ENCODE measurements at regions not wholly inside any gene's neighbourhood (a gene's known extent, or its start where the extent isn't known, plus 50 kb on each side); places are given as distances from the start of the nearest gene placed in this dataset.

DNA sequence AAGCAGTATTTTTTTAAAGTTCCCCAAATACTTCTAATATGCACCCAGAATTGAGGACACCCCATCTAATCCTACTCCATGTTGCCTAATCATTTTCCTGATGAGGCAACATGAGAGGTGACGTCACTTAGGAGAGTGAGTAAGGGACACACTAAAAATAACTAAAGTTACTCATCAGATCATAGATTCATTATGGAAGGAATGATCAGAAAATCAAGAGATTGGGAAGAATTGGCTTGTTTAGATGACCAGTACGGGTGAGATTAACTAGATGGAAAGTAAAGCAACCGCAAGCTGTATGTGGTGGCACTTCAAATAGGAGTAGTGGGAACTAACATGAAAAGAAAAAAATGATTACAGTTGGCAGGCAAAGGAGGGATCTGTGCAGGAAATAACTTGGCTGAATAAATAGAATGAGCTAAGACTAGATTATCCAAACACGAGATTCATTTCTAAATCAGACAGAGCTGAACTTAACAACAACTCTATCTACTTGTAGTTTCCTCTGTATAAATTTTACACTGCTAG lies 61.4 kb upstream of the CXADR start:
- DNase-seq (ENCODE audit: low read depth in 1 of 2, low spot score in 1 of 2): no peak
- TF ChIP-seq JUND (IDR thresholded peaks at IDR 0.05; ENCODE audit: low read depth): no peak
- in situ Hi-C loops (cut with HindIII; ENCODE audit: low pct_unique_long_range_greater_than_20kb, low sequenced_read_pairs): no loop called here

DNA sequence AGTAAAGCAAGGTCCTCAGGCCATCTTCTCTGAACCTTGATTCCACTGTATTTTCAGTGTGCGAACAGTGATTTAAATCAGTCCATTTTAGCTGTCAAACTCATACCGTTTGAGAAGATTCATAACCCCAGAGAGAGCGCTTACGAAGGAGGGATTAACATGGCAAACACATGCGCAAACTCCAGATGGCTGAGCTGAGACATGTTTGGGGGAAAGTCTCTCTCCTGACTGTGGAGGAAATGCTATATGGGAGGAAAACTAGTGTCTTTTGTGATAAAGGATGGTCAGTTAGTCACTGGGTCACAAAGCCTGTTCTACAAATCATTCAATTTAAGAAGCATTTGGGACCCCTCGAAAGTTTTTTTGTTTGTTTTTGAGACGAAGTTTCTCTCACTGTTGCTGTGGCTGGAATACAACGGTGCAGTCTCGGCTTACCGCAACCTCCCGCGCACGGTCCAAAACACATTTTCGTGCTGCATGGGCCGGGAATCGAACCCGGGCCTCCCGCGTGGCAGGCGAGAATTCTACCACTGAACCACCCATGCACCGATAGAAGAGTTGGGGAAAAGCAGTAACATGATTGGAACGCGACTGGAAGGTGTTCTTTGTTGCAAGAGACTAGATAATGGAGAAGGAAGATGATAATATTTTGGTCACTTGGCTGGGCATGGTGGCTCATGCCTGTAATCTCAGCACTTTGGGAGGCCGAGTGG lies 58.4 kb upstream of the CXADR start:
- DNase-seq (ENCODE audit: low read depth in 1 of 2, low spot score in 1 of 2): peak in 1 of 2 experiments; percentile 87
- in situ Hi-C loops (cut with HindIII; ENCODE audit: low pct_unique_long_range_greater_than_20kb, low sequenced_read_pairs): no loop called here
- no peak for TF ChIP-seq JUND (IDR thresholded peaks at IDR 0.05; ENCODE audit: low read depth)

DNA sequence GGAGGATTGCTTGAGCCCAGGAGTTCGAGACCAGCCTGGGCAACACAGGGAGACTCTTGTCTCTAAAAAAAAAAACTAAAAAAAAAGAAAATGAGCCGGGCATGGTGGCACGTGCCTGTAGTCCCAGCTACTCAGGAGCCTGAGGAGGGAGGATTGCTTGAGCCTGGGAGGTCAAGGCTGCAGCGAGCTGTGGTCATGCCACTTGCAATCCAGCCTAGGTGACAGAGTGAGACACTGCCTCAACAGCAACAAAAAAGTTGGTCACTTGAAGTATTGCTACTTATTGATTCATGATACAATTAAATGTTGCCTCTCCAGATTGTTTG lies 57.9 kb upstream of the CXADR start:
- in situ Hi-C loops (cut with HindIII; ENCODE audit: low pct_unique_long_range_greater_than_20kb, low sequenced_read_pairs): no loop called here

DNA sequence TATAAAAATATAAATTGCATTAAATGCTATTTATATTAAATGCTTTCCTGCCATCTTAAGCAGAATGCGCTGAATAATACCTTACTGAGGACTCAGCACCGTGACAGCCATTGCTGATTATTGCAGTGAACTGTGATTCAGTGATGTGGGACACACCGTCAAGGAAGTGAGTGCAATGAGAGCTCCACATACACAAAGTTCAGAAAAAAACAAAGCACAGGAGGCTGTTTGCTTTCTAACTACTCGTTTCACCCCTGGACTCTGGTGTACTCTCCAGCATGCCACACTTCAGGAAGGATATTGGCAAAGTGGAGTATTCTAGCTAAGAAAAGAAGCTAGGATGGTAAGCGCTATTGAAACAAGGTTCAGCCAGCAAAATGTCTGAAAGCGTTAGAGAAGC lies 57.4 kb upstream of the CXADR start:
- DNase-seq (ENCODE audit: low read depth in 1 of 2, low spot score in 1 of 2): no peak
- in situ Hi-C loops (cut with HindIII; ENCODE audit: low pct_unique_long_range_greater_than_20kb, low sequenced_read_pairs): no loop called here
- no peak for TF ChIP-seq JUND (IDR thresholded peaks at IDR 0.05; ENCODE audit: low read depth)

More for the DNA sequence above, 57.9 kb upstream of the CXADR start:
- no peak for DNase-seq (ENCODE audit: low read depth in 1 of 2, low spot score in 1 of 2)
- TF ChIP-seq JUND (IDR thresholded peaks at IDR 0.05; ENCODE audit: low read depth): no peak

DNA sequence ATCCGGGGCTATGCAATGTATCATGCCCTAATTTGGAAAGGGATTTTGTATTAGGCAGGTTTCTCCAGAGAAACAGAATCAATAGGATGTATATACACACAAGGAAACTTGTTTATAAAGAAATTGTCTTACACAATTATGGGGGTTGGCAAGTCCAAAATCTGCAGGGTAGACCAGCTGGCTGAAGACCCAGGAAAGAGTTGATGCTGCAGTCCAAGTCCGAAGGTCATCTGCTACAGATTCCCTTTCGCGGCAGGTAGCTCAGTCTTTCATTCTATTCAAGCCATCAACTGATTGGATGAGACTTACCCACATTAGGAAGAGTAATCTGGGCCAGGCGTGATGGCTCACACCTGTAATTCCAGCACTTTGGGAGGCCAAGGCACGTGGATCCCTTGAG lies 54.6 kb upstream of the CXADR start:
- TF ChIP-seq JUND (IDR thresholded peaks at IDR 0.05; ENCODE audit: low read depth): no peak
- DNase-seq (ENCODE audit: low read depth in 1 of 2, low spot score in 1 of 2): no peak
- in situ Hi-C loops (cut with HindIII; ENCODE audit: low pct_unique_long_range_greater_than_20kb, low sequenced_read_pairs): no loop called here

DNA sequence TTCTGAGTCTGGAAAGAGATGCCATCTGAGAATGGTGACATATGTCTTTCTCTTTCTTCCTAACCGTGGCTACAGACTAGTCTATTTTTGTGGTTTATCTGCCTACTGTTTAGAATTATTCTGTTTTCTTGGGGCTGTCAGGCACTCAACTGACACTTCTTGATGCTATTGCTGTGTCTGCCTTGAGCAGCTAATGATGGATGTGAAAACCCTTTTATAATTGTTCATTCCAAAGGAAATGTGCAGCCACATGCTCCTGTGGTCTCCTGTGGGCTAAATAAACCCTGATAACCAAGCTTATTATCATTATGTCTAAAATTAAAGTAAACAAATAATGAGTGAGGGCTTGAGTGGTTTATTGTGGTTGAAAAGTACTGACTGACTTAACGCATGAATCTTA lies 52.7 kb upstream of the CXADR start:
- in situ Hi-C loops (cut with HindIII; ENCODE audit: low pct_unique_long_range_greater_than_20kb, low sequenced_read_pairs): no loop called here

DNA sequence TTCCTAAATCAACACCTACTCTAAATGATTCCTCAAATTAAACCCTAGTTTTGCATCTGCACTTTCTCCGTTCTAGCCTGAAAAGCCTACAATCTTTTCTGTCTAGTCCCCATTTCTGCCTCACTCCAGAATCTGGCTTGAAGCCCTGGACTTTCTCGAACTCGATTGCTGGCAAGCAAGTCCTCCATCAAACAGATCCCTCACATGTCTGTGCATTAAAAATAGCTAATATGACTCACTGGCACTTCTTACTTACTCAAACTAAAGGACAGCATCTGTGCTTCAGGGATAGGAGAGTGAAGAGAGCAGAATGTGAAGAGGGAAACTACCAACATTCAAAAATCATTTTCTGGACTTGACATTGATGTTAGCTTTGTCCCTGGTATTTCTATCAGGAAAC lies 51.8 kb upstream of the CXADR start:
- no peak for TF ChIP-seq JUND (IDR thresholded peaks at IDR 0.05; ENCODE audit: low read depth)
- no peak for DNase-seq (ENCODE audit: low read depth in 1 of 2, low spot score in 1 of 2)
- in situ Hi-C loops (cut with HindIII; ENCODE audit: low pct_unique_long_range_greater_than_20kb, low sequenced_read_pairs): no loop called here

More for the DNA sequence above, 52.7 kb upstream of the CXADR start:
- TF ChIP-seq JUND (IDR thresholded peaks at IDR 0.05; ENCODE audit: low read depth): no peak
- no peak for DNase-seq (ENCODE audit: low read depth in 1 of 2, low spot score in 1 of 2)

DNA sequence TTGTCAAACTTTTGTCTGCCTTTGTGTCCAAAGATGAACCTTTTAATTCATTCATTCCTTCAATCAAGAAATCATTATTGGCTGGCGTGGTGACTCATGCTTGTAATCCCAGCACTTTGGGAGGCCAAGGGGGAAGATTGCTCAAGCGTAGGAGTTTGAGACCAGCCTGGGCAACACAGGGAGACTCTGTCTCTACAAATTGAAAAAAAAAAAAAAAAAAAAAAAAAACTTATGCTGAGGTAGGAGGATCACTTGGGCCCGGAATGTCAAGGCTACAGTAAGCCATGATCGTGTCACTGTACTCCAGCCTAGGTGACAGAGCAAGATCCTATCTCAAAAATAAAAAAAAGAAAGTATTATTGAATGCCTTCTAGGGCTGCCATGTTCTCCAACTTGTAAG lies 51.3 kb upstream of the CXADR start:
- TF ChIP-seq JUND (IDR thresholded peaks at IDR 0.05; ENCODE audit: low read depth): no peak
- in situ Hi-C loops (cut with HindIII; ENCODE audit: low pct_unique_long_range_greater_than_20kb, low sequenced_read_pairs): no loop called here
- no peak for DNase-seq (ENCODE audit: low read depth in 1 of 2, low spot score in 1 of 2)

DNA sequence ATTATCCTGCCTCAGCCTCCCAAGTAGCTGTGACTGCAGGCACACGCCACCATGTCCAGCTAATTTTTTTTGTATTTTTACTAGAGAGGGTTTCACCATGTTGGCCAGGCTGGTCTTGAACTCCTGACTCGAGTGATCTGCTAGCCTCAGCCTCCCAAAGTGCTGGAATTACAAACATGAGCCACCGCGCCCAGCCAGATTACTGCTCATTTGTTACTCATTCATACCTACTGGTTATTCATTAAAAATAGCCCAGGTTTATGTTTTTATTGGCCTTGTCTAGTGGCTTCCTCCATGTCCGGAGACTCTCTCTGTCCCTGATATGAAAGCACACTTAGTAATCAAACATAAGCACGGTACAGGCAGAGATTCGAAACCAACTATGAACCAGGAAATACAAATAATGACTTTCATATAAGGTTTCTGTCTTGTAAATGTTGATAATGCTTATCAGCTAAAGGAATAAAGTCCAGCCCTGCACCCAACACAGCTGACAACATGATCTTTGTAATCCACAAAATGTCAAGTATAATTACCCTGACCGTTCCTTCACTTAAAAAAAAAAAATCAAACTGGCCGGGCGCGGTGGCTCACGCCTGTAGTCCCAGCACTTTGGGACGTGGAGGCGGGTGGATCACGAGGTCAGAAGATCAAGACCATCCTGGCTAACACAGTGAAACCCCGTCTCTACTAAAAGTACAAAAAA lies 50.4 kb upstream of the CXADR start:
- in situ Hi-C loops (cut with HindIII; ENCODE audit: low pct_unique_long_range_greater_than_20kb, low sequenced_read_pairs): no loop called here
- no peak for DNase-seq (ENCODE audit: low read depth in 1 of 2, low spot score in 1 of 2)

More for the DNA sequence above, 50.4 kb upstream of the CXADR start:
- TF ChIP-seq JUND (IDR thresholded peaks at IDR 0.05; ENCODE audit: low read depth): no peak
